KG1 (cell line): ENCODE measurements at regions not wholly inside any gene's neighbourhood (a gene's known extent, or its start where the extent isn't known, plus 50 kb on each side); places are given as distances from the start of the nearest gene placed in this dataset.

ENCODE experiments used
- DNase-seq: peaks from one replicate; lab custom pipeline; 2025; lab: John Stamatoyannopoulos, UW

DNA sequence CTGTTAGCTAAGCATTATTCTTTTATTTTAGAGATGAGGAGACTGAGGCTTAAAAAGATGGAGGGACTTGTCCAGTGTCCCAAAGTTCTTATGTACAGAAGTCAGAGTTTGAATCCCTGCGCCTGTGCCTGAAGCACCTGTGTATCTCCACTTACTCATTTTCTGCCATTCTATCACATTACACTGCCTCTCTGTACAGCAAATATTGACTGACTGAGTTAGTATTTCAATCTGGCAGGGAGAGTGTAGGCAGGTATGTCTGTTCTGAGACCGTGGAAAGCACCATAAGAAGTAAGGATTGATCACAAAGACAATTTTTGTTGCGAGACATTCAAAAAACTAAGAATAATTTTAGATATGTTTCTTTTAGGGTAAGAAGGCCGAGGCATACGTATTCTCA lies 162.7 kb downstream of the KITLG start:
- DNase-seq = no peak

DNA sequence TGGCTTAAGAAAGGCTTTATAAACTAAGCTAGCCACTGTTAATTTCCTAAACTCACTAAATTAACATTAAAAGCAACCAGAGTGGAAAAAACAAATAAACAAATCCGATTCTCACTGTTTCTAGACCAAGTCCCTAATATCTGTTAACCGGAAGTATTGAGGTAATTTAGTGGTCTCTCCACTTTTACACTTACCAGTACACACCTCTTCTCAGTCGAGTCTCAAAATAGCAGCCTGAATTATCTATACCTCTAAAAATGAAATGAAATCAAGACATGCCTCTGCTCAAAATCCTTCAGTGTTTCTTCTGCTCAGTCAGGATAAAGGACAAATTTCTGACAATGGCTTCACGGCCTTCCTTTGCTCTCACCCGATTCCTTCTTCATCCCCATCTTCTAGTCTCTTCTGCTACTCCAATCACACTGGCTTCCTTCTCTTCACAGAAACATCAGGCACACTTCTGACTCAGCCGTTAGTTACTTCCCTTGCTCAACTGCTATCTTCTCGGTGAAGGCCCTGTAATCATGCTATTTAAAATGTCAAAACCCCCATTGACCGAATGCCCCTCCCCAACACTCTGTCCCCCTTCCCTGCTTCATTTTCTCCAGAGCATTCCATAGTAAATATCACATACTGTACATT lies 161.3 kb downstream of the KITLG start:
- DNase-seq = no peak

DNA sequence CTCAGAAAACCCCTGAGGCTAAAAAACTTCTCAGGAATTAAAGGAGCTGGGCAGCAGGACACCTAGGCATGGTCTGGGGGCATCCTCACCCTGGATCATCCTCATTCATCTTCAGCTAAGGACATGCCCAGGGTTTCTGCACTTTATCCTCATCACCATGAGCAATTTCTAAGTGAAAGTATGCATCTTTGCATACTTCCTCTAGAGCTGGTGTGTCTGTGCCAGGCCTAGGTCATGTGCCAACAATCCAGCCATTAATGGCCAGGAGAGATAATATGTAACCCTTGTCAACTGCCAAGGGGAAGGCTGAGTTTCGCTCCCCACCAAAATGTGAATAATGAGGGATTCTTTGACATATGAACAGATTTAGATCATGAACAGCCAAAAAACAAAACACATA lies 160.5 kb downstream of the KITLG start:
- no peak for DNase-seq

DNA sequence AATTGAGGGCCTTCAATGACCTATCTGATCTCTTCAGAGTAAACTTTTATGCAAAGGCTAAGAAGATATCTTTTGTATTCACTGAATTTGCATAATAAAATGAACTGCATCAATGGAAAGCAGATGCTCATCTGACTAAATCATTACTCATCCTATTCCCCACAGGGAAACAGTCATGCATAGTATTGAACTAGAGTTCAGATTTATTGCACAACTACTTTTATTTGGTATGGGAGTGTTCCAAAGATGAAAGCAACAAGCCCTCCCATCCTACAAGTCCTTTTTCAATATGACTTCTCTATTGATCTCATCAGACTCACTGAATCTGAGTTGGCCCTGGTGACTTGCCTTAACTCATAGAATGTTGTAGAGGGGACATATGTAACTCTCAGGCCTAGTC lies 159.8 kb downstream of the KITLG start:
- DNase-seq = no peak

DNA sequence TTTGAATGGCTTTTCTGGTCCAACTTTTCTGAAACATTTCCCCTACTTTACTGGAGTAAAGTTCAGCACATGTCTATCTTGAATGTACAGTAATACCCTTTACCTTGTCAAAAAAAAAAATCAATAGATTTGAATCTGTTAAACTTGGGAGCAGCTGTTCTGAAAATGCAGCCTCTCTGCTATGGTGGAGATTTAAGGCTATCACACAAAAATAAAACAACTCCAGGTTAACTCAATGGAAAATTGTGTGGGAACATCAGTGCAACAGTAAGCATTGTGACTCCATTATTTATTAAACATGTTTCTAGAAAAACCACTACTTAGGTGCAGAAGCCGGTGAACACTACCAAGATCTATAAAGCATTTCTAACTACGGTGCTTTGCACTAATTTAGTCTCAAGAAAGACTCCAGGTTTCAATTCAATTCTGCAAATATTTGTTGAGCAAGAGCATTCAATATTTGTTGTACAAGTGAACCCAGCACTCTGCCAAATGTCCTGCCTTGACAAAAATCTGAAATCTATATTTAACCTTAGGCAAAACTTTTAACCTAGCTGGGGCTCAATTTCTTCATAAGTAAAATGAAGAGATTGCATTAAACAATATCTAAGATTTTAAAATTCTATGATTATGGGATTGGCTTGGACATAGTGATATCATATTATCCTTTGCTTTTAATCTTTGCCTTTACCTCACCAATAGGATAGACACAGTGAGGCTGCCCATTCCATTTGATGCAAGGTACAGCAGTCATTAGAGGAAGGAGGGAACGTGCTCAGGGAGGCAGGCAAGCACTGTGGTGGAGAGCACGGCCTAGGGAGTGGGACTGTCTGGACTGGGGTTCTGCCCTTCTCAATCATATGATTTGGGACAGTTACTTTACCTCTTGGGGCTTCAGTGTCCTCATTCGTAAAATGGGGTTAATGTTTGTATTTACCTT lies 155.2 kb downstream of the KITLG start:
- DNase-seq = no peak

DNA sequence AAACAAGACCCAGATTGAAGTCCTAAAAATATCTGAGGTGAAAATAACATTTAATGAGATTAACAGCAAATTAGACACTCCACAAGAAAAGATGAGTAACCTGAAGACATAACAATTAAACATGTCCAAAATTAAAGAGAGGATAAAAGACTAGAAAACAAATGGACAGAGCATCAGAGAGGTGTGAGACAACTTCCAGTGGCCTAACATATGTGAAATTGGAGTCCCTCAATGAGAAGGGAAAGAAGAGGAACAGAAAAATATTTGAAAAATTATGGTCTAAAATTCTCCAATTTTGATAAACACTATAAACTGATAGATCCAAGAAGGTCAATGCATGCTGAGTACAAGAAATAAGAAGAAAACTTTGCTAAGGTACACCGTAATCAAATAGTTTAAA lies 151.9 kb downstream of the KITLG start:
- no peak for DNase-seq

DNA sequence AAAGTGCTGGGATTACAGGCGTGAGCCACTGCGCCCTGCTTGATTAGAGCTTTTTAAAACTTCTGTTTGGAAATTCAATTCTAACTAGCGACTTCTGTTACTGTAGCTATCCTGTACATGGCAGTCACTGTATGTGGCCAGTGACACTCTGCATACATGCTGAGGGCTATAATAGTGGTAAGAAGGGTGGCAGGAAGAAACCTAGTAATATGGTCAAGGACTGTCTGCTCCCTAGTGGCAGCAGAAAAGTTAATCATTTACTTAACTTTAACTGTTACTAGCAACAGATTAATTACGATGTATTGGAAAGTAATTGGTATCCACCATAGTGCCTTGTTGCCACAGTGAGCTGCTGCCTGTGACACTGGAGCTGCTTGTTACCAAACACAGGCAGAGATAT lies 149.0 kb downstream of the KITLG start:
- no peak for DNase-seq

DNA sequence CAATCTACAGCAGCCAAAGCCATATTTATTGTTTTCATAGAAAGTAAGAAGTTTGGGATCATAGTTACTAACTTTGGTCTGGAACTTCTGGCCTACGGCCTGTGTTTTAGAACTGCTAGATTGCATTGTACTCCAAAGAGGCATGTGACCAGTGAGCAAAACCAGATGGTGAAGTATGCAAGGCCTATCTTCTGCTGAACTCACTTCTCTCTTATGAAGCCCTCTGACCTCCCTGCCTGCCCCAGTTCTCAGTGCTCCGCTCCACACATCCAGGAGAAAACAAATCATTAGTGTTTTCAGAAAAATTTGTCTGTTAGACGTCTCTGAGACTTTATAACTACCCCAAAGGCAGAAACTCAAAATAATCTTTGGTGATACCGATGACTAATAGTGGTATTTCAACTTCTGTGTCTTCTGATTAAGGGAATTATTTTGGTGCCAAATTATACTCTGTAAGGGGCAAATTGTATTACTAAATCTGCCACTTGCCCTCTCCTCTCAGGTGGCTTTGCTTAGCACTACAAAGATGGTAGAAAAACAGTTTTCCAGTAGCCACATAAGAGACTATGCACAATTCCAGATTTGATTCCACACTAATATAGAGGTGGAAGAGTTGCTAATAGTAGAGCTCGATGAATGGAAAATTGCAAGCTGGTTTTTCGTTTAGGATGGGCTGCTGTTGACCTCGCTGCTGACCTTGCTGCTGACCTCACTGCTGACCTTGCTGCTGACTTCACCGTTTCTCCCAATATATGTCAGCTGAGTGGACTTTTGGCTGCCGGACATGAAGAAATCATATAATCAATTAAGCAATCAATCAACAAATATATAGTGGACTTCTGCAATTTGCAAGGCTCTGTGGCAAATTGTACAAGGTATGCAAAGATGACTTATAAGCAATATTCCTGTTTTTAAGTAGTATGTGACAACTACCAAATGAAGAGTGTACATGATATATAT lies 147.5 kb downstream of the KITLG start:
- DNase-seq = no peak

DNA sequence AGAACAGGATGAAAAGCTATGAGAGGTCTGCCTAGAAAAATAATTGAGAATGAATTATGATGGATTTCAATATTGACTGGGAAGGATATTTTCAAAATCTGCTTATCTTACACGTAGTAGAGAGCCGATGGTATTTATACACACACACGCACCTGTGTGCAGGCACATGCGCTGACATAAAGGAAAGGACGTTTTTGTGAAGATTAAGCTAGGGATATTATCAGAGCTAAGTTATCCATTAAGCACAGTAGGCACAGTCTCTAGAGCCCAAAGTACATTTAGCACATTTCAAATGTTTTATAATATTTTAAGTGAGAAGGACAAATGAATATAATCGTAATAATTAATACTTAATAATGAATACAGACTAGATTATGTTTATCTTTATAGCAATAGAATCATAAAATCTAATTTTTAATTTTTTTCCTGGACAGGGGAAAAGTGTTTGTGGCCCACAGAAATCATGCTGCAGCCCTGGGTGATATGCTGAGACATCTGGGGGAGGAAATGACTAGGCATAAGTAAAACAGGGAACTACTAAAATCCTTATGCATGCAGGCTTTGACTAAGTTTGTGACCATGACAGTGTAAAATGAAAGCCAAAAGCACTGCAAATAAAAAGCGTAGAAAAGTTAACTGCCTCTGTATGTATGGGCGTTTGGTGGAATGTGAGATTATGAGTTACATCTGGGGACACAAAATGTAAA lies 146.1 kb downstream of the KITLG start:
- peak; percentile 52 for DNase-seq

DNA sequence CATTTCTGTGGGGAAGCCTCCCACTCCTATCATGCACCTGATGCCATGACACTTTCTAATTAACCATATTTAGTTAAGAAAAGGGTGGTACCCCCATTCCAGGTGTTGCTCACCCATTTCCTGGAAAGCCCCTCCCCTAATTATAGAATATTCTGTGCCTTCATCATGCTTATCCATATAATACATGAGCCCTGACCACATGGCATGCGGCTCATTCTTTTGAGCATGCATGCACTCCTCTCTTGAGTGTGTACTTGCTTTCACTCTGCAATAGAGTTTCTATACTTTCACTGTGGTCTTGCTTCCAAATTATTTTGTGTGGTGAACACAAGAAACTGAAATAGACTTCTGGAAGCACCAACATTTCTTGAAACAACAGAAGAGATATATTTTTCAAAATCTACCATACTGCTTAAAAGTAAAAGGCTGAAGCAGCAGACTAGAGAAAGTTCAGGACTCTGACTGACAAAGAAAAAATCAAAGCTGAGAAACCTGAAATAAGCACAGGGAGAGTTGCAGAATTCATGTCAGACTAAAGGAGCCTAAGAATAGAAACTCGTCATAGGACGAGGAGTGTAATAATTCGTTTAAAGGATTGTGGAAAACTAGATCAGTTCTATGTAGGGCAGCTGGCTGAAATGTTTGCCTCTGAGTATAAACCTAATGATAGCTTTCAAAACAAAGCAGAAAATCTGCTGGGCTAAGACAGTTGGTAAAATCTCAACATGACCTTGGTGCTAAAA lies 144.8 kb downstream of the KITLG start:
- no peak for DNase-seq

DNA sequence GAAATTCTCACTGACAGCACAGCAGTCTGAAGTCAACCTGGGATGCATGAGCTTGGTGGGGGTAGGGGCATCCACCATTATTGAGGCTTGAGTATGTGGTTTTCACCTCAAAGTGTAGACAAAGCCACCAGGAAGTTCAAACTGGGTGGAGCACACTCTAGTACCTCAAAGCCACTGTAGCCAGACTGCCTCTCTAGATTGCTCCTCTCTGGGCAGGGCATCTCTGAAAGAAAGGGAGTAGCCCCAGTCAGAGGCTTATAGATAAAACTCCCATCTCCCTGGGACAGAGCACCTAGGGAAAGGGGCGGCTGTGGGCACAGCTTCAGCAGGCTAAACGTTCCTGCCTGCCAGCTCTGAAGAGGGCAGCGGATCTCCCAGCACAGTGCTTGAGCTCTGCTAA lies 143.0 kb downstream of the KITLG start:
- no peak for DNase-seq
